T1000 (cell line): ENCODE measurements at regions not wholly inside any gene's neighbourhood (a gene's known extent, or its start where the extent isn't known, plus 50 kb on each side); places are given as distances from the start of the nearest gene placed in this dataset.

Source experiments
- DNase-seq: peaks from one replicate; lab custom pipeline; 2025; ENCODE audit warnings: mixed read lengths; lab: John Stamatoyannopoulos, UW

- DNase-seq, result no peak
Measured at GRCh38 chr15:38046257-38047051, 112.0 kb downstream of the TMCO5A start.

GRCh38 chr15:38048001-38048455 lies 113.6 kb downstream of the TMCO5A start:
- no peak for DNase-seq

- DNase-seq, result no peak
Measured at GRCh38 chr15:38049891-38050290, 115.5 kb downstream of the TMCO5A start.

GRCh38 chr15:38050529-38051448 lies 116.3 kb downstream of the TMCO5A start:
- DNase-seq, result no peak

- no peak for DNase-seq
Measured at GRCh38 chr15:38053205-38053604, 118.8 kb downstream of the TMCO5A start.

GRCh38 chr15:38053776-38054175 lies 119.3 kb downstream of the TMCO5A start:
- no peak for DNase-seq

- DNase-seq, result no peak
Measured at GRCh38 chr15:38054488-38054887, 120.0 kb downstream of the TMCO5A start.

- DNase-seq, result no peak
Measured at GRCh38 chr15:38058596-38059075, 124.2 kb downstream of the TMCO5A start.

- no peak for DNase-seq
Measured at GRCh38 chr15:38059665-38060064, 125.2 kb downstream of the TMCO5A start.

- no peak for DNase-seq
Measured at GRCh38 chr15:38061856-38062649, 127.6 kb downstream of the TMCO5A start.

GRCh38 chr15:38062696-38063095 lies 128.3 kb downstream of the TMCO5A start:
- no peak for DNase-seq

- no peak for DNase-seq
Measured at GRCh38 chr15:38065721-38066345, 131.4 kb downstream of the TMCO5A start.

- no peak for DNase-seq
Measured at GRCh38 chr15:38066612-38067011, 132.2 kb downstream of the TMCO5A start.

- no peak for DNase-seq
Measured at GRCh38 chr15:38068626-38069391, 134.4 kb downstream of the TMCO5A start.

GRCh38 chr15:38069511-38070011 lies 135.1 kb downstream of the TMCO5A start:
- DNase-seq, result peak; percentile 6

- DNase-seq, result no peak
Measured at GRCh38 chr15:38070778-38071177, 136.3 kb downstream of the TMCO5A start.

- DNase-seq, result no peak
Measured at GRCh38 chr15:38071211-38071972, 137.0 kb downstream of the TMCO5A start.

GRCh38 chr15:38072007-38072347 lies 137.5 kb downstream of the TMCO5A start:
- no peak for DNase-seq

GRCh38 chr15:38072348-38073177 lies 138.1 kb downstream of the TMCO5A start:
- peak; percentile 4 for DNase-seq
